ENCODE measurements at regions not wholly inside any gene's neighbourhood (a gene's known extent, or its start where the extent isn't known, plus 50 kb on each side); places are given as distances from the start of the nearest gene placed in this dataset.

DNA sequence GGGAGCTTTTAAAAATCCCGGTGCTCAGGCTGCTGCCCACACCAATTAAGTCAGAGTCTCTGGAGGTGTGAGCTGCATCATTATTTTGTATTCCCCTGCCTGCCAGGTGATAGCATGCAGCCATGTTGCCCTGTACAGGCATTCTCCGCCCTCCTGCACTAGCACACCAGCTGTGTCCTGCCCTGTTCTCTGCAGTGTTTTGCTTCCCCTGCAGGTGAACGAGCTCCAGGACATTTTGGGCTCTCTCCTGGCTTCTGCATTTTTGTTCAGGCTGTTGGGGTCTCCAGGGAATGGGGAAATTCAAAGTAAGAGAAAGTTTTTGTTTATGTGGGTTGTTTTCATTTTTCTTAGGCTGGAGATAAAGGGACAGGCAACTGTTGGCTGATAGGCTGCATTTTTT, 271.0 kb upstream of the COBL start:
- no peak for TF ChIP-seq EZH2 (IDR thresholded peaks at IDR 0.05)
- TF ChIP-seq, protein P1, sequence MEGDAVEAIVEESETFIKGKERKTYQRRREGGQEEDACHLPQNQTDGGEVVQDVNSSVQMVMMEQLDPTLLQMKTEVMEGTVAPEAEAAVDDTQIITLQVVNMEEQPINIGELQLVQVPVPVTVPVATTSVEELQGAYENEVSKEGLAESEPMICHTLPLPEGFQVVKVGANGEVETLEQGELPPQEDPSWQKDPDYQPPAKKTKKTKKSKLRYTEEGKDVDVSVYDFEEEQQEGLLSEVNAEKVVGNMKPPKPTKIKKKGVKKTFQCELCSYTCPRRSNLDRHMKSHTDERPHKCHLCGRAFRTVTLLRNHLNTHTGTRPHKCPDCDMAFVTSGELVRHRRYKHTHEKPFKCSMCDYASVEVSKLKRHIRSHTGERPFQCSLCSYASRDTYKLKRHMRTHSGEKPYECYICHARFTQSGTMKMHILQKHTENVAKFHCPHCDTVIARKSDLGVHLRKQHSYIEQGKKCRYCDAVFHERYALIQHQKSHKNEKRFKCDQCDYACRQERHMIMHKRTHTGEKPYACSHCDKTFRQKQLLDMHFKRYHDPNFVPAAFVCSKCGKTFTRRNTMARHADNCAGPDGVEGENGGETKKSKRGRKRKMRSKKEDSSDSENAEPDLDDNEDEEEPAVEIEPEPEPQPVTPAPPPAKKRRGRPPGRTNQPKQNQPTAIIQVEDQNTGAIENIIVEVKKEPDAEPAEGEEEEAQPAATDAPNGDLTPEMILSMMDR (IDR thresholded peaks at IDR 0.05) = no peak
- no peak for TF ChIP-seq EZH2phosphoT487 (IDR thresholded peaks at IDR 0.05)

Data from neural progenitor cell (in vitro differentiated cells).